SK-N-SH (cell line): ENCODE measurements at regions not wholly inside any gene's neighbourhood (a gene's known extent, or its start where the extent isn't known, plus 50 kb on each side); places are given as distances from the start of the nearest gene placed in this dataset.

Experiments used
- EP300 ChIP-seq, 2 experiments: IDR thresholded peaks; 2 replicates each; pipeline versions ENCODE4 v1.4.0 to v1.6.1; 2012; ENCODE audit warnings: borderline replicate concordance in 1 of 2, low read depth in 1 of 2, low read length in 1 of 2
- MEF2A ChIP-seq: IDR thresholded peaks from 2 replicates; pipeline ENCODE4 v1.4.0; 2012; ENCODE audit warnings: low read depth, borderline replicate concordance
- MXI1 ChIP-seq: IDR thresholded peaks from 2 replicates; pipeline ENCODE4 v1.6.1; 2012; ENCODE audit warnings: mild to moderate bottlenecking, low read depth, low read length, improper control_type of control experiment
- RAD21 ChIP-seq: IDR thresholded peaks from 2 replicates; pipeline ENCODE4 v1.6.1; 2012; ENCODE audit warnings: mild to moderate bottlenecking, low read length
- TCF12 ChIP-seq: IDR thresholded peaks from 2 replicates; pipeline ENCODE4 v1.4.0; 2012
- YY1 ChIP-seq: IDR thresholded peaks from 2 replicates; pipeline ENCODE4 v1.4.0; 2012; ENCODE audit warnings: low read depth, mild to moderate bottlenecking
- TF ChIP-seq, protein P1 (sequence below): fragments of 200-600 bp; sonication (generic); IDR thresholded peaks from 2 replicates; pipeline ENCODE4 v1.6.1; 2017; ENCODE audit warnings: antibody characterized with exemption, mild to moderate bottlenecking, moderate library complexity
- TF ChIP-seq, protein P2 (sequence below): IDR thresholded peaks from 2 replicates; pipeline ENCODE4 v1.6.1; 2012; ENCODE audit warnings: mild to moderate bottlenecking, low read depth, low read length, moderate library complexity
- TF ChIP-seq, protein P3 (sequence below): IDR thresholded peaks from 2 replicates; pipeline ENCODE4 v1.4.0; 2012; ENCODE audit warnings: low read depth
- TF ChIP-seq, protein P4 (sequence below): IDR thresholded peaks from 2 replicates; pipeline ENCODE4 v1.4.0; 2012; ENCODE audit warnings: low read depth, borderline replicate concordance
- TF ChIP-seq, protein P5 (sequence below): fragments of 150-350 bp; IDR thresholded peaks from 2 replicates; pipeline ENCODE4 v1.6.1; 2017; ENCODE audit warnings: antibody characterized with exemption, low read length, low read depth, borderline replicate concordance

DNA sequence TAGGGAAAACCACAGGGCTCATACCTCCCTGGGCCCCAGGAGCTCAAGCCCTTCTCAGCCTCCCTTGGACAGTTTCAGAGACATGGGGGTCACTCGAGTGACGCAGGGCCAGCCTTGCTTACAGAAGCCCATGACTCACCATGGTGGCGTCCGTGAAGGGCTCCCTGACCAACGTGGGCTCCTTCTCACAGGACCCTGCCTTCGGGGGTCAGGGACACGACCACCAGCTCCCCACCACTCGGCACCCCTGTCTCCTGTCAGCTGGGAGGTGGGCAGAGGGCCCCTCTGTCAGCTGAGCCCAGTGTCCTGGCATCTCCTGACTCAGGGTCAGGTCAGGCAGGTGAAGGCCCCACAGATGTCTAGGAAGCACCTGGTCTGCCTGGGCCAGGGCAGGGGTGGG, 126.3 kb upstream of the ANO1 start:
- TF ChIP-seq RAD21 (no peak), TCF12 (no peak), MXI1 (no peak), YY1 (no peak), EP300 (IDR thresholded peaks at IDR 0.05; ENCODE audit: borderline replicate concordance in 1 of 2, low read depth in 1 of 2, low read length in 1 of 2) (no peak), MEF2A (no peak)
- TF ChIP-seq, protein P1, sequence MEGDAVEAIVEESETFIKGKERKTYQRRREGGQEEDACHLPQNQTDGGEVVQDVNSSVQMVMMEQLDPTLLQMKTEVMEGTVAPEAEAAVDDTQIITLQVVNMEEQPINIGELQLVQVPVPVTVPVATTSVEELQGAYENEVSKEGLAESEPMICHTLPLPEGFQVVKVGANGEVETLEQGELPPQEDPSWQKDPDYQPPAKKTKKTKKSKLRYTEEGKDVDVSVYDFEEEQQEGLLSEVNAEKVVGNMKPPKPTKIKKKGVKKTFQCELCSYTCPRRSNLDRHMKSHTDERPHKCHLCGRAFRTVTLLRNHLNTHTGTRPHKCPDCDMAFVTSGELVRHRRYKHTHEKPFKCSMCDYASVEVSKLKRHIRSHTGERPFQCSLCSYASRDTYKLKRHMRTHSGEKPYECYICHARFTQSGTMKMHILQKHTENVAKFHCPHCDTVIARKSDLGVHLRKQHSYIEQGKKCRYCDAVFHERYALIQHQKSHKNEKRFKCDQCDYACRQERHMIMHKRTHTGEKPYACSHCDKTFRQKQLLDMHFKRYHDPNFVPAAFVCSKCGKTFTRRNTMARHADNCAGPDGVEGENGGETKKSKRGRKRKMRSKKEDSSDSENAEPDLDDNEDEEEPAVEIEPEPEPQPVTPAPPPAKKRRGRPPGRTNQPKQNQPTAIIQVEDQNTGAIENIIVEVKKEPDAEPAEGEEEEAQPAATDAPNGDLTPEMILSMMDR, result no peak
- TF ChIP-seq, protein P2, sequence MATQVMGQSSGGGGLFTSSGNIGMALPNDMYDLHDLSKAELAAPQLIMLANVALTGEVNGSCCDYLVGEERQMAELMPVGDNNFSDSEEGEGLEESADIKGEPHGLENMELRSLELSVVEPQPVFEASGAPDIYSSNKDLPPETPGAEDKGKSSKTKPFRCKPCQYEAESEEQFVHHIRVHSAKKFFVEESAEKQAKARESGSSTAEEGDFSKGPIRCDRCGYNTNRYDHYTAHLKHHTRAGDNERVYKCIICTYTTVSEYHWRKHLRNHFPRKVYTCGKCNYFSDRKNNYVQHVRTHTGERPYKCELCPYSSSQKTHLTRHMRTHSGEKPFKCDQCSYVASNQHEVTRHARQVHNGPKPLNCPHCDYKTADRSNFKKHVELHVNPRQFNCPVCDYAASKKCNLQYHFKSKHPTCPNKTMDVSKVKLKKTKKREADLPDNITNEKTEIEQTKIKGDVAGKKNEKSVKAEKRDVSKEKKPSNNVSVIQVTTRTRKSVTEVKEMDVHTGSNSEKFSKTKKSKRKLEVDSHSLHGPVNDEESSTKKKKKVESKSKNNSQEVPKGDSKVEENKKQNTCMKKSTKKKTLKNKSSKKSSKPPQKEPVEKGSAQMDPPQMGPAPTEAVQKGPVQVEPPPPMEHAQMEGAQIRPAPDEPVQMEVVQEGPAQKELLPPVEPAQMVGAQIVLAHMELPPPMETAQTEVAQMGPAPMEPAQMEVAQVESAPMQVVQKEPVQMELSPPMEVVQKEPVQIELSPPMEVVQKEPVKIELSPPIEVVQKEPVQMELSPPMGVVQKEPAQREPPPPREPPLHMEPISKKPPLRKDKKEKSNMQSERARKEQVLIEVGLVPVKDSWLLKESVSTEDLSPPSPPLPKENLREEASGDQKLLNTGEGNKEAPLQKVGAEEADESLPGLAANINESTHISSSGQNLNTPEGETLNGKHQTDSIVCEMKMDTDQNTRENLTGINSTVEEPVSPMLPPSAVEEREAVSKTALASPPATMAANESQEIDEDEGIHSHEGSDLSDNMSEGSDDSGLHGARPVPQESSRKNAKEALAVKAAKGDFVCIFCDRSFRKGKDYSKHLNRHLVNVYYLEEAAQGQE, result no peak
- TF ChIP-seq, protein P3, sequence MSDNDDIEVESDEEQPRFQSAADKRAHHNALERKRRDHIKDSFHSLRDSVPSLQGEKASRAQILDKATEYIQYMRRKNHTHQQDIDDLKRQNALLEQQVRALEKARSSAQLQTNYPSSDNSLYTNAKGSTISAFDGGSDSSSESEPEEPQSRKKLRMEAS, result no peak
- TF ChIP-seq, protein P4, sequence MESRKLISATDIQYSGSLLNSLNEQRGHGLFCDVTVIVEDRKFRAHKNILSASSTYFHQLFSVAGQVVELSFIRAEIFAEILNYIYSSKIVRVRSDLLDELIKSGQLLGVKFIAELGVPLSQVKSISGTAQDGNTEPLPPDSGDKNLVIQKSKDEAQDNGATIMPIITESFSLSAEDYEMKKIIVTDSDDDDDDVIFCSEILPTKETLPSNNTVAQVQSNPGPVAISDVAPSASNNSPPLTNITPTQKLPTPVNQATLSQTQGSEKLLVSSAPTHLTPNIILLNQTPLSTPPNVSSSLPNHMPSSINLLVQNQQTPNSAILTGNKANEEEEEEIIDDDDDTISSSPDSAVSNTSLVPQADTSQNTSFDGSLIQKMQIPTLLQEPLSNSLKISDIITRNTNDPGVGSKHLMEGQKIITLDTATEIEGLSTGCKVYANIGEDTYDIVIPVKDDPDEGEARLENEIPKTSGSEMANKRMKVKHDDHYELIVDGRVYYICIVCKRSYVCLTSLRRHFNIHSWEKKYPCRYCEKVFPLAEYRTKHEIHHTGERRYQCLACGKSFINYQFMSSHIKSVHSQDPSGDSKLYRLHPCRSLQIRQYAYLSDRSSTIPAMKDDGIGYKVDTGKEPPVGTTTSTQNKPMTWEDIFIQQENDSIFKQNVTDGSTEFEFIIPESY, result no peak
- TF ChIP-seq, protein P5, sequence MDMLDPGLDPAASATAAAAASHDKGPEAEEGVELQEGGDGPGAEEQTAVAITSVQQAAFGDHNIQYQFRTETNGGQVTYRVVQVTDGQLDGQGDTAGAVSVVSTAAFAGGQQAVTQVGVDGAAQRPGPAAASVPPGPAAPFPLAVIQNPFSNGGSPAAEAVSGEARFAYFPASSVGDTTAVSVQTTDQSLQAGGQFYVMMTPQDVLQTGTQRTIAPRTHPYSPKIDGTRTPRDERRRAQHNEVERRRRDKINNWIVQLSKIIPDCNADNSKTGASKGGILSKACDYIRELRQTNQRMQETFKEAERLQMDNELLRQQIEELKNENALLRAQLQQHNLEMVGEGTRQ, result no peak
